ENCODE measurements at regions not wholly inside any gene's neighbourhood (a gene's known extent, or its start where the extent isn't known, plus 50 kb on each side); places are given as distances from the start of the nearest gene placed in this dataset.

GRCh38 chr5:5793242-5794117 lies 371.0 kb downstream of the ICE1 start:
- DNase-seq (ENCODE audit: low spot score in 2 of 2), result no peak
- WGBS, 2 donors, result 41 to 52% methylated on average over 10 of the region's 10 CpGs
- H3K4me3 ChIP-seq (ENCODE audit: low read depth, poor library complexity, severe bottlenecking), result no peak overlapping the region
- intact Hi-C loops (cut with DNase I; ENCODE audit: low total_unique reads), result no loop called here
- TF ChIP-seq CTCF (IDR thresholded peaks at IDR 0.05), result no peak
- TF ChIP-seq POLR2A (IDR thresholded peaks at IDR 0.05), result no peak

GRCh38 chr5:5792106-5792505 lies 369.6 kb downstream of the ICE1 start:
- intact Hi-C loops (cut with DNase I; ENCODE audit: low total_unique reads), result no loop called here
- WGBS, 2 donors, result 81 to 100% methylated on average over 1 of the region's 1 CpG
- no peak overlapping the region for H3K4me3 ChIP-seq (ENCODE audit: low read depth, poor library complexity, severe bottlenecking)
- no peak for DNase-seq (ENCODE audit: low spot score in 2 of 2)
- TF ChIP-seq CTCF (IDR thresholded peaks at IDR 0.05) (no peak), POLR2A (IDR thresholded peaks at IDR 0.05) (no peak)

GRCh38 chr5:5788793-5789192 lies 366.3 kb downstream of the ICE1 start:
- TF ChIP-seq CTCF (IDR thresholded peaks at IDR 0.05), result no peak
- no peak for TF ChIP-seq POLR2A (IDR thresholded peaks at IDR 0.05)
- WGBS, 2 donors, result 76 to 82% methylated on average over 5 of the region's 5 CpGs
- intact Hi-C loops (cut with DNase I; ENCODE audit: low total_unique reads), result loop anchor here (5.0 kb wide), 1 partner anchor 1114 kb away; no protein-coding TSS in a partner anchor

GRCh38 chr5:5787373-5787772 lies 364.9 kb downstream of the ICE1 start:
- TF ChIP-seq CTCF (IDR thresholded peaks at IDR 0.05), result no peak
- 66 to 67% methylated on average over 2 of the region's 2 CpGs for WGBS, 2 donors
- no peak overlapping the region for H3K4me3 ChIP-seq (ENCODE audit: low read depth, poor library complexity, severe bottlenecking)
- DNase-seq (ENCODE audit: low spot score in 2 of 2), result no peak
- intact Hi-C loops (cut with DNase I; ENCODE audit: low total_unique reads), result loop anchor here (5.0 kb wide), 1 partner anchor 1115 kb away; no protein-coding TSS in a partner anchor

More at GRCh38 chr5:5788793-5789192, 366.3 kb downstream of the ICE1 start:
- DNase-seq (ENCODE audit: low spot score in 2 of 2), result no peak
- no peak overlapping the region for H3K4me3 ChIP-seq (ENCODE audit: low read depth, poor library complexity, severe bottlenecking)

- intact Hi-C loops (cut with DNase I; ENCODE audit: low total_unique reads), result no loop called here
- no peak overlapping the region for H3K4me3 ChIP-seq (ENCODE audit: low read depth, poor library complexity, severe bottlenecking)
- TF ChIP-seq POLR2A (IDR thresholded peaks at IDR 0.05) (no peak), CTCF (IDR thresholded peaks at IDR 0.05) (no peak)
- WGBS, 2 donors, result 51 to 54% methylated on average over 5 of the region's 5 CpGs
- no peak for DNase-seq (ENCODE audit: low spot score in 2 of 2)
These were observed 361.6 kb downstream of the ICE1 start for GRCh38 chr5:5784101-5784500.
